ENCODE measurements at regions not wholly inside any gene's neighbourhood (a gene's known extent, or its start where the extent isn't known, plus 50 kb on each side); places are given as distances from the start of the nearest gene placed in this dataset.
"Not testable (repeated sequence)": the region's sequence is repeated elsewhere in the genome, so short reads cannot be mapped to it uniquely, and the experiment has no call there.

DNA sequence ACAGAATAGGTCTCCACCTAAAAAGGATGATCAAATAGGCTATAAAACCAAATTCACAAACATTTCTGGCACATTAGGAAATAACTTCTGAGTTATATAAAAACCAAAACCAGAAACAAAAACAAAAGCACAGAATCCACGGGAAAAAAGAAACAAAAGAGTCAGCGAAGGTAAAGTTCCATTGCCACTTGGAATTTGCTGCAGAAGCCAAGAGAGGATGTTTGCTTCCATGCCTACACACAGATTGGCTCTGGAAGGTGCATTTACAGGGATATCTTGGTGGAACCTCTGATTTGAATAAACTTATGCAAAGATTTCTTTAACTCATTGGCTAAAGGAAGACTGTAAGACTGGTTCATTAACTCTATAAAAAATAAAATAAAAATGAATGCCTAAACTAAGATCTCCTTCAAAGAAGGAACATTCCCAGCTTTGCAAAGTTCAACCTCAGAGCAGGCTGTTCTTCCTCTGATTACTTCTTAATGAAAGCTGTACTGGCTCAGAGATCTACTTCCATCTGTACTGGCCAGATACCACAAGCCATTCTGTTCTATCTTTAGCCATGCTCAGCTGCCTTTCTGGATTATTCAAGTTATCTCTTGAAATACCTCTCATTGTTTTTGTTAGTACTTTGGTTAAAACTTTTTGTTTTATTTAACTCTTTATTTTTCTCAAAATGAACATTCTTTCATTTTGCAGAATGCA, 537.5 kb upstream of the CCDC54 start:
- no peak for DNase-seq

DNA sequence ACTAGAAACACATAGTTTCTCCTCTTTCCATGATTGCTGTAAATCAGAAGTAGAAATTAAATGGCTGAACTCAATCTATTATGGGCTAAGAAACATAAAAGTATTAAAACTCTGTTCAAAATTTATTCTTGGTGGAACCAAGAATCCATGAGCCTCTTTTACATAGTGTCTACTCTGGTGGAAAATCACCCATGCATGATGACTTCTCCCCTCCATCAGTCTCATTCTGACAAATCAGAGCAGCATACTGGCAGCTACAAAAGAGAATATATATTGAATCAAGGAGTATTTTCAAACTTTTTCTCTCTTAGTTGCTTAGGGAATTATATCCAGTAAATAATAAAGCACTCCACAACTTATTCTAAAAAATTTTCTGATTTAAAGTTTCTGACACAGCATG, 536.9 kb upstream of the CCDC54 start:
- DNase-seq = no peak

DNA sequence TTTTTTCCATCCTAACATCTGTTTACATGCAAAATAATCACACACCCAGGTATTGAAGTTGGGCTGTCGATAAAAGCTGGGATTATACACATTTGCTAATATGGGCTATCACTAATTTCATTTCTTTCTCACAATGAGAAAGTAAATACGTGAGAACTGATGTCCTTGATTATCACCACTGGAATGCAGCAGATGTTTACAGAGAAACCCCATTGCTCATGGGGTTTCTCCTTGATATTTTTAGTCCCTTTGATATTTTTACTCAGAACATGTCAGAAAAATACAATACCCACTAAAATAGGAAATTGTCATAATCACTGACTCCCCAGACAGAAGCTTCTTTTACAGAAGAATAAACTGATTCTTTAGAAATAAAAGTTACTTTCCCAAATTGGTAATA, 535.1 kb upstream of the CCDC54 start:
- no peak for DNase-seq

DNA sequence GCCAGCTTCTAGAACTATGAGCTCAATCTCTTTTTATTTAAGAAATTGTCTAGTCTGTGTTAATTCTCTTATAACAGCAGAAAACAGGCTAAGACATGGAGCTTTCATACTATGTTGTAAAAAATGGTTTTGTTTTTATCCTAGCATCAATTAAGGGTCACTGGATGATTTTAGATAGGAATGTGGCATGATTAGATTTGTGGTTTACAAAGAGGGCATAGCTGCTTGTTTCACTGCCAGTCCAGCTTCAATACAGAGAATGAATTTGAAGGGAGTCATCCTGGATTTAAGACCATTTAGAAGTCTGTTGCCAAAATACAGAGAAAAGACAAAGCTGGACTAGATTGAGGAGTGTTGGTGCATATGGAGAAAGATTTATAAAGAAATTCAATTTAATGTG, 532.6 kb upstream of the CCDC54 start:
- DNase-seq = no peak

DNA sequence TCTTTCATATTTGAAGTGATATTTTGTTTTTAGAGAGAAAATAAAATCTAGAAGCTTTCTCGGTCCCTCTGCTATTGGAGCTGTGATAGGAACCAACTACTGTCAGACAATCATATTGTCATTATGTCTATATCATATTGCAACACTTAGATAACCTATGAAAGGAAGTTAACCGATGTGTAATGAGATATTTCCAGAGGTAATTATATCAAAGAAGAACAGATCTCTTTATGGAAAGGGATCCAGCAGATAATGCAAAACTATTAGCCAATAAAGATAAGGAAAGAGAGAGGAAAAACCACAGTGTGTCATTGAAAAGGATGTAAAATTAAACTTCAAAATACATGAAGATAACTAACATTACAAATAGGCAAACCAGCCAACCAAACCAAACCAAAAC, 529.1 kb upstream of the CCDC54 start:
- DNase-seq = no peak

DNA sequence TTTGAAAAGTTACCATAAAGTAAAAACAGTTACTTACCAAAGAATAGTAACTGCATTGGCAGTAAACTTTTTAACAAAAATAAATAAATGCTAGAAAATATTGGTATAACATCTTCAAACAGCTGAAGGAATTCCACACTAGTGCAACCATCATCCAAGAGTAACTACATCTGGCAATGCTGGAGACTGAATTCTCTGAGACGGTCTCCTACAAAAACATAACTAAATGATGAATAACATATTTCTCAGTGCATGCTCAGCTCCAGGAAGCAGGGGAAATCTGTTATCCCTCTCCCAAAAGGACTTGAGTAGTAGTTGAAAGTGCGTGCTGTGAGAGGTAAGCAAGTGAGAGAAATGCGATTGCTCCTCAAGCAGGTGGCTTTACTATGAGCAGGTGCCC, 526.8 kb upstream of the CCDC54 start:
- no peak for DNase-seq

DNA sequence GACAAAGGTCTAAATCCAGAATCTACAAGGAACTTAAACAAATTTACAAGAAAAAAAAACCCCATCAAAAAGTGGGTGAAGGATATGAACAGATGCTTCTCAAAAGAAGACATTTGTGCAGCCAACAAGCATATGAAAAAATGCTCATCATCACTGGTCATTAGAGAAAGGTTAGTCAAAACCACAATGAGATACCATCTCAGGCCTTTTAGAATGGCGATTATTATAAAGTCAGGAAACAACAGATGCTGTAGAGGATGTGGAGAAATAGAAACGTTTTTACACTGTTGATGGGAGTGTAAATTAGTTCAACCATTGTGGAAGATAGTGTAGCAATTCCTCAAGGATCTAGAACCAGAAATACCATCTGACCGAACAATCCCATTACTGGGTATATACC, 518.9 kb upstream of the CCDC54 start:
- not testable (repeated sequence) for DNase-seq

DNA sequence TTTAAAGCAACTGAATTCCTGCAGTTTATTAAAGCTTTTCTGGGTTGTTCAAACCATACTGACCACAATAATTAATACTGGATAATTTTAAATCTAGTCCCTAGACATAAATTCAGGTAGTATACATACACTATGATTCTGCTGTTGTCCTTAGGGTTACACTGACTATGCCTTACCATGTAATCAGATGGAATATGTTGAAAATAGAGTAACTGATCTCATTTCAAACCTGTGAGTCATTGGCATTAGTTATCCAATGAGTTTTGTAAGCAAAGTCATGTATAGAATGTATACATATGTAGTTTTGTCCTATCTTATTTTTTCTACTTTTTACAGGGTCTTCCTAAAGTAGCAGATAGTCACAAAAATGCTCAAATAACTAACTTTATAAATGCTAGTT, 517.1 kb upstream of the CCDC54 start:
- DNase-seq = no peak

DNA sequence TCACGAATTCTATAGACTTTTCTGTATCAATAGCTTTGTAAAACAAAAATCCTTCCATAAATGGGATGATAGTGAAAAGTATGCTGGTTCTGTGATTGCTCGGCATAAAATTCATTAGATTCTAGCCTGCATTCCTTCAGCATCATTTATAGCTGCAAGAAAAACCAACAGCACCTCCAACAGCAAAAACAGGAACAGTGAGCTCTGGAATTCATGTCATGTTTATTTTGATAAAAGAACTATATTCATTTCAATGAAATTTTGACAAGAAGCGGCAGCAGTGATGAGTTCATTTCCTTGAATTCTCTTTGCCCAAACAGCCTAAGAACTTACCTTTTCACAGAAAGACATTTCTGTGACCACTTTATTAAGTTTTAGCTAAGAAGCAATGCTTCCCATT, 515.2 kb upstream of the CCDC54 start:
- no peak for DNase-seq

DNA sequence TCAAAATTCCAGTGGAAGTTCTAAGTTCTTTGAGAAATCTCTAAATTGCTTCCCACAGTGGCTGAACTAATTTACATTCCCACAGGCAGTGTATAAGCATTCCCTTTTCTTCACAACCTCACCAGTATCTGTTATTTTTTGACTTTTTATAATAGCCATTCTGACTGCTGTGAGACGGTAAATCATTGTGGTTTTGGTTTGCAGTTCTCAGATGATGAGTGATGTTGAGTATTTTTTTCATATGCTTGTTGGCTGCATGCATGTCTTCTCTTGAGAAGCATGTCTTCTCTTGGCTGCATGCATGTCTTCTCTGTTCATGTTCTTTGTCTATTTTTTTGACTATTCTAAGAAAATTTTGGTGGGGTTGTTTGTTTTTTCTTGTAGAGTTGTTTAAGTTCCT, 499.6 kb upstream of the CCDC54 start:
- no peak for DNase-seq

DNA sequence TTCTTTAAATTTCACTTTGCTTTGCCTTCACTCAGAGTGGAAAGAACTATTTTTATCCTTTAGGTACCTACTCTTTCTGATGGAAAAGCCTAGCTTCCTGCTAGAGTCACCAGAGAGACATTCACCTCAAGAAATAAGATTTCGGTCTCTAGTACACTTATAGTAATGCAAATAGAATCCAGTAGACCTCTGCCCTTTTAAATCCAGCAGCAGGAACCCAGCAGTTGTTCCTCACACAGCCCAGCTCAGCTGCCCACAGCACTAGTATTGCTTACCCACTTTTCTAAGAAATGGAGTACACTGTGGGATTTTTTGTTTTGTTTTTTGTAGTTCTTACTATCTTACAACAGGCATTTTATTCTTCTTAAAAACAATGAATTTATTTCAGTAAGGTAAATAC, 497.0 kb upstream of the CCDC54 start:
- no peak for DNase-seq

DNA sequence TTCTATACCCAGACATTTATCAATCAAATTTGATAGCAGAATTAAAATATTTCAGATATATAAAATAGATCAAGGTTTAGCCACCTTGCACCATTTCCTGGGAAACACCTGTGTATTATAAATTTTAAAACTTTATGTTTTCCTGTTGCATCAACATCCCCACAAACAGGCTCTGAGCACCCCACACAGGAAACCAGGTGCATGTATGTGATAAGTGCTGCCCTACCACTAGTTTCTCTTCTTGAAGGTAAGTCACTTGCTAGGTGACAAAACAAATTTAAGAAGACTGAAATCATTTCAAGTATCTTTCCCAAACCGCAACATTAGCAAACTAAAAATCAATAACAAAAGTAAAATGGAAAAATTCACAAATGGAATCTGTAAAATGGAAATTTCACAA, 496.1 kb upstream of the CCDC54 start:
- DNase-seq = no peak

DNA sequence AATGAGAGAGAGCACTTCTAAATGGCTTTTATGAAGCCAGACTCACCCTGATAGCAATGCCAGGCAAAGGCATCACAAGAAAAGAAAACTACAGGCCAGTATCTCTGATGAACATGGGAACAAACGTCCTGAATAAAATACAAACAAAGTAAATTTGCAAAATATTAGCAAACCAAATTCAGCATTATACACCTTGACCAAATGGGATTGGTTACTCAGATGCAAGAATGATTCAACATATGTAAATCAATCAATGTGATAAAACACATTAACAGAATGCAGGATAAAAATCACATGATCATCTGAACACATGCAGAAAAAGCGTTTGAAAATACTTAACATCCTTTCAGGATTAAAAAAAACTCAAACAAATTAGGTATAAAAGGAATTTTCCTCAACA, 494.9 kb upstream of the CCDC54 start:
- DNase-seq = no peak

DNA sequence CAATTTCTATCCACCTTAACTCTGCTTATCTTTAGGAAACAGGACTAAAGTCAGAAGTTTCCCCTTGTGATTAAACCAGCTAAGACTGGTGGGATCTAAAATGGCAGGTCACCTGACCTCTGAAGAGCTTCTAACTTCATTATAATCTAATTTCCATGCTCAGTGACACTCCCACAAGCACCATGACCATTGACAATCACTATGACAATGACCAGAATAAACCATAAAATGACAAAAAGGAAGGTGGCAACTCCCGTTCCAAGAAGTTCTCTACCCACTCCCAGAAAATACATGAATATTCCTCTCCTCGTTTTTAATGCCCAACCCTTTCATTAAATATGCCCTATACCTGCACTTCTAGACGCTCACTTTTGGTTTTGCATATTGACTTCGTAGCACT, 471.2 kb upstream of the CCDC54 start:
- DNase-seq = no peak

DNA sequence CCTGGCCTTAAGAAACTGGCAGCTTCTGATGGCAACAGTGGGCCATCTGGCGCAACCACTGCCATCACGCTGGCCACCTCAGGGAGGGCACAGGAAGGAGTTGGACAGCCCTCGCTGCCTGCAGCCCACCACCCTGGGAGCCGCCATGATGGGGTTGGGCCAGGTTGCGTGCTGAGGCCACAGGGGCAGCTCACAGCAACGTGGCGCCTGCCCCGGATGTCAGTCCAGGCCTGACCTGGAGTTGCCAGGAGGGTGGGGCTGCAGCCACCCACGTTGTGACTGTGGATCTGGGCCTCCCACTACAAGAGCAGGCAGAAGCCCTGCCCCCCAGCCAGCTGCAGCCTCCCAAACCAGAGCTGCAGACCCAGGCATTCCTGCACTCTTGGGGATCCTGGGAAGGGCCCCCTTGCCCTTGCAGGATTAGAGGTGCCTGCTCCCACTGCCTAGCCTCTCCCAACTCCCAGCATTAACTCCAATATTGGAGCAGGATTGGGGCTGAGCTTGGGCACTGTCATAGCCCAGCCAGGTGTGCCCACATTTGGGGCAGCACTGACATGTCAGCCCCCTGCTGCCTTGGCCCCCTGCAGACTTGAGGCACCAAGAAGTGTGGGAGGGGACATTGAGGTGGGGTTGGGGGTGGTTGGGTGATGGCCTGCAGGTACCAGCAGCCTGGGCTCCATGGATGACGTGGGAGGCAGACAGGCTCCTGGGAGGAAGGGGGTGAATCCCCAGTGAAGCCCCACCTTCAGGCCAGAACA, 468.9 kb upstream of the CCDC54 start:
- DNase-seq = no peak

DNA sequence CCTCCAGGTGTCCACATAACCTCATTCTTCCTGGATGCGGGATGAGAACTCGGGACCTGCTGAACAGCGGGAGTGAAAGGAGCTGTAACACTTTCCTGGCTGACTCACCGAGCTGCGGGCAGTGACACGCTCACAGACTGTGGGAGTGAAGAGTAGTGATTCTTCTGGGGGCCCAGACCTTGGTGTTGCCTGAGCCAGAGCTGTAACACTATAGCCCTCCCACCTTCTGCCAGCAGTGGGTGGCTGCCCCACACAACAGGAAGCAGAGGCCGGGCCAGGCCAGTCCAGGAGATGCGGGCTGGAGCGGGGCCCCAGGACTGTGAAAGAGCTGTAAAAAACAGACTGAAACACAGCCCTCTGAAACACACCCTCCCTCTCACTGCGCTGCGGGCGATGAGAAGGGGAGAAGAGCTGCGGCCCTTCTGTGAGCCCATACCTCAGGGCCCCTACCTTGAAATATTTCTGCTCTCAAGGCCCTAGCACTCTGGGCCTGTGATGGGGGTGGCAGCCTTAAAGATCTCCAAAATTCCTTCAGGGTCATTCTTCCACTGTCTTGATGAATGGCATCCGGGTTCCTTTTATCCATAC, 464.0 kb upstream of the CCDC54 start:
- DNase-seq = no peak

DNA sequence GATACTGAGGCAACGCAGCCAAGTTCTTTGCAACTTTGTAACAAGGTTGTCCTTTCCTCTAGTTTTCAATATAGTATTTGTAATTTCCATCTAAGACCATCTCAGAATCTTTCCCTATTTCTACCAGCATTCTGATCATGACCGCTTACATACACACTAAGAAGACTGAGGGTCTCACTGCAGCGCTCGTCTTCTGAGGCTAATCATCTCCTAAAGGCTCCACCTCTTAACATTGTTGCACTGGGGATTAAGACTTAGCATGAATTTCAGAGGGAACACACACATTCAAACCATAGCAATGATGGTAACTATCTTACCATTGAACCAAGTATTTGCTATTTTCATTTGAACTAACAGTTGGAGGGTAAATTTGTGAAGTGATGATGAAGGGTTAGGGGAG, 463.3 kb upstream of the CCDC54 start:
- no peak for DNase-seq

DNA sequence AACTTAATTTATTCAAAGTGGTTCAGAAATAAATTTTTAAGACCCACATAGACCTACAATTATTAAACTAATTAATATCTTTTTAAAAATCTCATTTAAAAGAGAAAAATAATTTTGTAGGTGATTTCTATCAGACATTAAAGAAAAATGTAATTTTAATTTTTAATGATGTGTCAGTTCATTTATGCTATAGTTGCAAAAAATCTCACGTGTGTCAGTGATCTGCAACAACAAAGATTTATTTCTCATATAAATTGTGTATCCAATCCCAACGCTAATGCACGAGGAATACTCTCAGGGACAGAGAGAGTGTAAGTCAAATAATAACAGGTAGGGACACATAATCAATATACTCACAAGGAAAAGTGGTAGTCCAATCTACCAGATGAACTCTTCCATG, 456.6 kb upstream of the CCDC54 start:
- no peak for DNase-seq

DNA sequence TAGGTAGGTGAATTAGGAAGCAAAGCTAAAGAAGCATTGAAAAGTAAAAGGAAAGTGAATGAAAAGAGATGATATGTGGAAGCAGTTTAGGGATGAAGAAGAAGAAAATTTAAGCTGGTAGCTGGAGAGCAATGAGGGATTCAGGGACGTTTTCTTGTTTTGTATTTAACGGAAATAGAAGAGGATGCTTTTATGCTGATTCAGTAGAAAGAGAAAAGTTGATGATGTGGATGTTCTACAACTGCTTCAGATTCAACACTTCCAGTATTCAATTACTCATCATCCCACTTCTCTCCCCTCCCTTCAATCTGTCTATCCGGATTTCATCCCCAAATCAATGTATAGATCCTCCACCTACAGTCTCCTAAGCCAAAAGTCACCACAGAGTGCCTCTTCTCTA, 448.2 kb upstream of the CCDC54 start:
- DNase-seq = no peak

DNA sequence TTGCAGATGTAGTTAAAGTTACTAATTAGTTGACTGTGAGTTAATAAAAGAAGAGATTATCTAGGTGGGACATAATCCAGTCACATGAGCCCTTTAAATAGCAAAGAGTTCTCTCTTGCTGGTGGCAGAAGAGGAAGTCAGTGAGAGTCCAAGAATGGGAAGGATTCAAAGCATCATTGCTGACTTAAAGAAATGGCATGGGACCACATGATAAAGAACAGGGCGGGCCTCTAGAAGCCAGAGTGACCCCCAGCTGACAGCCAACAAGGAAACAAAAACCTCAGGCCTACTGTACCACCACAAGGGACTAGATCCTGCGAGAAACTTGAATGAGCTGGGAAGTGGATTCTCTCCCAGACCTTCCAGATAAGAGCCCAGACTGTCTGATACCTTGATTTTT, 447.2 kb upstream of the CCDC54 start:
- no peak for DNase-seq

DNA sequence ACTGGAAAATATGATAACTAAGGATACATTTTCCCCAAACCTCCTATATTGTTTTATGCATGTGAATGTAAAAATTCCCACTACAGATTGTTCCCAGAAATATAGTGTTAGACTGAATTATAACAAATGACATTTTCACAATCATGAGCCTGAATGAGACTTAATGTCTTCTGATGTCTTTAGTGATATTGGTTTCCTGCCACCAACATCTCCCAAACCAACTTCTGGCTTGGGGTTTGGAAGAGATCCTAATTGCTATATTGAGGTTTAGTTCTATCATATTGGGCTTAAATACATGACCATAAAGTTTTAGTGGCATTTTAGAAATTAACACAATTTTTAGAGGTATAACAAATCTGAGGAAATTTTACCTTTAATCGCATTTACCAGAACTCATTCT, 445.3 kb upstream of the CCDC54 start:
- no peak for DNase-seq

DNA sequence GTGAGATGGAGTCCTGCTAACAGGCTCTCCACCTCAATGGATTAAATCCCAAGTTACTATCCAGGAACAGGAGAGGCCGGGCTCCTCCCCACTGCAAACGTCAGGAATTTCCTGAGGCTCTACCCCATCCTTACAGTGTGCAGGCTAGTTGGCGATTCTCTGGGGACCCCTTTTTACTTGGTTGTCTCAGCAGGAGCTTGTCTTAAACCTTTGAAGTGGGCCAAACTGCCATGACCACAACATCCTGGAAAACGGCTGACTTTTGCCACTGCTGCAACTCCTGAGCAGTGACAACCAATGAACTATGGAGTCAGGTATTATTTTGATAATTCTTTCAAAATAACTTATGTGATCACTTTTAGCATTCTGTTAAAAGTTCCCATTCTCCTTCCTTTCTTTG, 440.9 kb upstream of the CCDC54 start:
- DNase-seq = no peak

DNA sequence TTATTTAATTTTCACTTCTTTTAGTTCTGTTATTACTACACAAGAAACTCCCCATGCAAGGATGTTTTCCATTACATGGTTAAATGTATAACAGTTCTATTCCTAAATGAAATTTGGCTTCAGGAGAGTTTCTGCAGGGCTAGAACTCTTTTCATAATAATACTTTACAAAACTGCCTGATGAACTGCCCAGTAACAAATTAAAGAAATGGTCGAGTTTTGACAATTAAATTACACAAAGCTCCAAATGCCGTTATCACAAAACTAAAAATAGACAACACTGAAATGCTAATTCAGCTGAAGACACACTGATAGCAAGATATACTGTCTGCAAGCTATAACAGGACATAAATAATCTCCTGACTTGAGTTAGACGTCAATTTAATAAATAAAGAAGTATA, 435.2 kb upstream of the CCDC54 start:
- no peak for DNase-seq

DNA sequence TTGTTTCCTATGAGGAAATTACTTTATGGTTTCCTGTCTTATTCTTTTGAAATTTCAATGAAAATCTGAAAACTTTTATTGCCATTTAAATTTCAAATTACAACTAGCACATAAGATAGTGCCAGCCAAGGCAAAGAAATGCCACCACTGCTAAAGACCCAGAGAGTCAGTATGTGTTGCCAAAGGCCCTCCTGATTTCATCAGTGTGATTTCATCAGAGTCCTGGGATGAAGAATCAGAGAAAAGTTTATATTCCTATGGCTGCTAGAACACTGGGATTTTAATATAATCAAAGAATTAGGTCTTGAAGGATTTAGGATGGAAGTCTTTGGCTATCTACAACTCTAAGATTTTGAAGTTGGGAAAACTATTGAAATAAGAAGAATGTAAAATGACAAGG, 434.2 kb upstream of the CCDC54 start:
- DNase-seq = no peak

DNA sequence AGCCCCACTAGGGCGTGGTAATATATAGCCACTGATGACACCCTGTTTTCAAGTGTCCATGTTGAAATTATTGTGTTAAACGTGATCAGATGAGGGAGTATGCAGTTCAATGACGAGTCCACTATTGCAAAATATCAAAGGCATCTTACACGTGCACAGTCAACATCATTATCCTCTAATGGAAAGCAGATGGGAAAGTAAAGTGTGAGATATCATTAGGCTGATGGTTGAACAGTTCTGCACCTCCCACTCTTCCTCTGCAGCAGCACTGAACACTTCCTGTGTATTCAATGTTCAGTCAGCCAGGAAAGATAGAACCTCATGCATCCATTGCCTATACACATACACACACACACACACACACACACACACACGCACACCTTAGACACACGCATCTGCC, 431.8 kb upstream of the CCDC54 start:
- DNase-seq = no peak

Measured in activated CD8-positive, alpha-beta memory T cell treated with anti-CD3 and anti-CD28 coated beads, Interleukin-2, amount 50 U/mL, for 4 hours (primary cell).